Kidney tubule cell (primary cell): ENCODE measurements at regions not wholly inside any gene's neighbourhood (a gene's known extent, or its start where the extent isn't known, plus 50 kb on each side); places are given as distances from the start of the nearest gene placed in this dataset.

ENCODE experiments used
- DNase-seq: peaks from one replicate; pipeline ENCODE4 v3.0.0-alpha.2; 2018; ENCODE audit warnings: low spot score

GRCh38 chr2:191515551-191515950 lies 162.4 kb upstream of the NABP1 start:
- DNase-seq, result no peak

DNA sequence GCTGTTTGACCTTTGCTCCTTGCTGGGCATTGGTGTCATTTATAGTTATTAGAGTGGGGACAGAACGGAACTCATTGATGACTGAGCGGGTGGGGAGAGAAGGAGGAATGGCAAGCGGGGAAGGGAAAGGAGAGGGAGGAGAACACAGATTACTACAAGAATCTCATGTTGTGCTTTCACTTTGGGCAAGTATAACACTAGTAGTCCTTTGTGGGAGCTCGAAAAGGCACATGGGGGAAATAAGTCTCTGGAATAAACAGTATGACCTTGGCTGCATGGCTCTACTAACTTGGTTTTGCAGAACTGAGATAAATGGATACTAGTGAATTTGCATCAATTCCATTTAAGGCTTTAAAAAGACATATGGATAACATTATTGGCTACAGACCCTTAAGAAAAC lies 161.7 kb upstream of the NABP1 start:
- DNase-seq, result no peak

DNA sequence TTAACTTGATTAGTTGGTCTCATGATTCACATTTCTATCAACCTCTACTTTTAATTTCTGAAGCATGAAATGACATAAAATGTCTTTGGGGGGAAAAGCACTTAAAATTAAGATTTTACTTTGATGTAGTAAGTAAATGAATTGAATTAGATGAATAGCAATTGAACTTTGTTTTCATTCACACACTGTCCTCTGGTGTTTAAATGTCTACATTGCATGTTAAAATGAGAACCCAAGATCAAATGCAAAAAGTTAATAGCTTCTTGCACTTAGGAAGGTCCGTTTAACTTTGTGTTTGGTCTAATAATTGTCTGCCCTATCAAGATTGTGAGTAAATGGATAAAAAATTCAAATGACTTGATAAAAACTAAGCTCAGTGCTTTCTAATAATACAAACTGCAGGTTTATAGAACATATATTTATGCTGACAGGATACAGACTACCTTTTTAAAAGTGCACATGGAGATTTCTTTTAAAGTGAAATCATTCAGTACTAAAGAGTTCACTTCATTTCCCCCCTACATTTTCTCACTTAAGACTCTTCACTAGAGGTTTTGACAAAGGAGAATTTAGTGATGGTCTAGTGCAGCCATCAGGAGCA lies 156.2 kb upstream of the NABP1 start:
- peak; percentile 40 for DNase-seq

DNA sequence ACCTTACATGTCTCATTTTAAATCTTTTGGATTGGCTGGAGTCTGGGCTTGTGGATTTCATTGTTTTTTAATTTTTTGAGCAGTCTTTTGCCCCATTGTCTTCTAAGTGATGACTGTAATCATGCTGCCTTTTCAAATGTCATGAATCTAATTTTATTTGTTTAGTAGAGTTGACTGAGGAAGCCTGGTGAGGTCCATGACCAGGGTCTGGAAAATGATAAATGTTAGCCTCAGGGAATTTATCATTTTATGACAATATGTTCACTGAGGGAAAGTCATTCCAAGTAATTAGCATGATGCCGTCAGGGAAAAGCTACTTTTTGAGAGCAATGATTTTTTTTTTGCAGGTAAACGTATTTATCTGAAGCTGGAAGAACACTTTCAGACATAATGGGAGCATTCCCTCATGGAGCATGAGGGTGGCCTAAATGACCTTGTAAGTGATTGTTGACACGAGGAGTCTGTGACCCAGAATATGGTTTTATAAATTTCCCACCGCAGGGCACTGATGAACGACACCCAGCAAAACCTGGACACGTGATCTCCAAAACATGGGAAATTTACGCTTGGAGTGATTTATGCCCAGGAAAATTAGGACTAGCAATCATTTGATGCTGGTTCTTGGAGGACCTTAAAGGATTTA lies 155.3 kb upstream of the NABP1 start:
- DNase-seq, result no peak

DNA sequence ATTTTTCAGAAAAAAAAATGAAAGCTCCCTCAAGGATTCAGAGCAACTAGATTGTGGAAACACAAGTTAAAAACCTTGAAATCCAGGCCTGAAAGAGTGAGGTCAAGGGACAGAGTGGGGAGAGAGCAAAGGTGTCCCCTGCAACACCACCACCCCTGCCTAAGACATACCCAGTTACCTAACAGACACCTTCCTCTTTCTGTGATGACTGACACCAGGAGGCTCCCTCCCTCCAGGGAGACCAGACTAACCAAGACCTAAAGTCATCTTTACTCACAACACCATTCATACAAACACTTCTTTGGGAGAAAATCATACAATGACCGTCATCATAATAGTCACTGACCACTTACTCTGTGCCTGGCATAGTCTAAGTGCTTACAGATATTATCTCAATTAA lies 151.8 kb upstream of the NABP1 start:
- no peak for DNase-seq

DNA sequence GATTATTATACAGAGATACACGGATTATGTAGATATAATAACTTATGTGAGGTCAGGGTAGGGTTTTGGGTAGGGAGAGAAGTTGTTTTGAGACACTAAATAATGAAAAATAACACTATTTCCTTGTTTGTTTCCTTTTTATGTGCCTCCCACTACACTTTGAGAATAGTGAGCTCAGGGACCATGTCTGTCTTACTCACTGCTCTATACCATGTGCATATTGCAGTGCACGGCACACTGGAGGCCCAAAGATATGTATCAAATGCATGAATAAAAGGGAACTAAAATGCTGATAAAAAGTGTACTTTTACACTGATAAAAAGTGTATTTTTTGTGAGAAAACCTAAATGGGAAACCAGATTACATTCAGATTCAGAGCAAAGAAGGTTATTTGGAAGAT lies 151.4 kb upstream of the NABP1 start:
- no peak for DNase-seq

DNA sequence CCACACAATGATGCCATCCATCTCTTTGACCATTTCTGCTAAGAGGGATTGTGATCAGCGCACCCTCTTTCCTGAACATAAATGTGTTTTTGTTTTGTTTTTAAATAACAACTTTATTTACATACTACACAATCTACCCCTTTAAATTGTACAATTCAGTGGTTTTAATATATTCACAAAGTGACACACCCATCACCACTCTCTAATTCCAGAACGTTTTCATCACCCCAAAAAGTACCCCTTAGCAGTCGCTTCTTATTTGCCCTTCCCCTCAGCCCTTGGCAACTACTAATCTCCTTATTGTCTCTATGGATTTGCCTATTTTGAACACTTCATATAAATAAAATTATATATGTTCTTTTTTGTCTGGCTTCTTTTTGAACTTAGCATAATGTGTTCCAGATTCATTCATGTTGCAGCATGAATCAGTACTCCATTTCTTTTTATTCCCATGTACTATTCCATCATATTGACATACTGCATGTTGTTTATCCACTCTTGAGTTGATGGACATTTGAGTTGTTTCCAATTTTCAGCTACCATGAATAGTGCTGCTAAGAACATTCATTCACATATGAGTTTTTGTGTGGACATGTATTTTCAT lies 150.9 kb upstream of the NABP1 start:
- DNase-seq, result no peak

DNA sequence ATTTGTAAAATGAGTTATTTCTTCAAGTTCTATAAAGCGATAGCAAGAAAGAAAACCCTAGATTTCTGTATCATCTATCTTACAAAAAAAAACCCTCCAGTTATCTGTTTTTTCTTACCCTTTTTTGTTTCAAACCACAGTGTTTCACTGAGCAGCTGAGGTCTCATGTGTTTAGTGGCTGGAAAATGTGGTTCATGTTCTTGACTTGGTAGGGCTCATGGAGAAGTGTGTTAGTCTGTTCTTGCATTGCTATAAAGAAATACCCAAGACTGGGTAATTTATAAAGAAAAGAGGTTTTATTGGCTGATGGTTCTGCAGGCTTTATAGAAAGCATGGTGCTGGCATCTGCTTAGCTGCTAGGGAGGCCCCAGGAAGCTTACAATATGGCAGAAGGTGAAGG lies 147.3 kb upstream of the NABP1 start:
- DNase-seq, result no peak

DNA sequence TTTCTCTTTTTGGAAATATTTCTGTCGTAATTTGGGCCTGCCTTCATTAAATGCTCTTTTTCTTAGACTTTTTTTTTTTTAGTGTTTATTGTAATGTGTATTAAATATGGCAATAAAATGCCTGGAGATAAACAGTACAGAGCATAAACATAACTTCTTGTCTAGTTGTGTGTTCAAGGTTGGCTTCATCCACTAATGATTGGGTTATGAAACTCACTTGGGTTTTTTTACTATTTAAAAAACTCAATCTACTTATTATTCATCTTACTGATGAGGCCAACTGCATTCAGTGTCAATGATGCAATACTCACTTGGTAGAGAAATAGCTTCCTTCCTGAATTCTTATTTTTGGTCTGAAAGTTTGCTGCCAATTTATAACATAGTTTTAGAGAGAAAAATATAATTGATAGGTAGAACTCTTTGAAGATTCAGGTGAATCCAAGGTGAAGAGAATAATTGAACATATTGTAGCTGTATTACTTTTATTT lies 144.2 kb upstream of the NABP1 start:
- DNase-seq, result no peak

- DNase-seq, result no peak
Measured at GRCh38 chr2:191537921-191538320, 140.0 kb upstream of the NABP1 start.

DNA sequence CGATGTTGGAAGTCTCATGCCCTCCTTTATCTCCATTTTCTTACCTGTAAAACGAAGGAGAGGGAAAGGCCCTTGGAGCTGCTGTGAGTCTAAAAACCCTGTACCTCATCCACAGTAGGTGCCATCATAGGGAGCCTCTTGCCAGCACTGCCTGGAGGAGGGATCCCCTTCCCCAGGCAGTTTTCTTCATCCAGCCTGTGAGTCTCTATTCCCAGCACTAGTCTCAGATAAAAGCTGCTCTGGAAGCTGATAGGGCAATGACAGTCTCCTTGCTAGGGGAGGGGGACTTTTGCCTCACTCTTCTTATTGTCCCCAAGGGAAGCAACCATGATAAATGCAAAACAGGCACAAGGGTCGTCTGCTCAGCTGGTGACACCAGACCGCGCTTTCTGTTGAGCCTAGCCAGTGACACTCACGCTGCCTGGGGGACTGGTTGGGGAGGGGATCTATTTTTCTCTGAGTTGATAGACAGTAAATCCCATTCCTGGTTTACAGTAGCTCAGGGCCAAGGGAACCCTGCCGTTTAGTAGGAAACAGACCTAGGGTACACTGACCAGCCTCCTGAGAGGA lies 139.5 kb upstream of the NABP1 start:
- DNase-seq, result no peak

- peak; percentile 7 for DNase-seq
Measured at GRCh38 chr2:191539068-191539467, 138.9 kb upstream of the NABP1 start.

DNA sequence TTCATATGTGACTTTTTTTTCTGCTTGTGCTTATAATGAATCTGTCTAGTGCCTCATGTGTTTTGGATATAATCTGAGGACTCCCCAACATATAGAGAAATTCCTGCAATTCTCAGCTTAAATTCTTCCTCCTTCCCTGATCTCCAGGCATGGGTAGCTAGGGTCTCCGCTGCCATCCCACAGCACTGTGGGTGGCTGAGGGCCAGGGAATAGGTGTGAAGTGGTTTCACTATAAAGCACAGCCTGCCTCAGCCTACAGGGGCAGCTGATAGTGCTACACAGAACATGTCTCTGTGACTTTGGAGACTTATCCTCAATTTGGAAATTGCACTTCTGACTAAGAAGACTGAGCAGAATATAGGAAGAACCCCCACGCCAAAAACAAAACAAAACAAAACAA lies 137.3 kb upstream of the NABP1 start:
- no peak for DNase-seq

GRCh38 chr2:191543708-191544107 lies 134.2 kb upstream of the NABP1 start:
- DNase-seq, result no peak

- no peak for DNase-seq
Measured at GRCh38 chr2:191544461-191545062, 133.4 kb upstream of the NABP1 start.

- no peak for DNase-seq
Measured at GRCh38 chr2:191545361-191545760, 132.6 kb upstream of the NABP1 start.

DNA sequence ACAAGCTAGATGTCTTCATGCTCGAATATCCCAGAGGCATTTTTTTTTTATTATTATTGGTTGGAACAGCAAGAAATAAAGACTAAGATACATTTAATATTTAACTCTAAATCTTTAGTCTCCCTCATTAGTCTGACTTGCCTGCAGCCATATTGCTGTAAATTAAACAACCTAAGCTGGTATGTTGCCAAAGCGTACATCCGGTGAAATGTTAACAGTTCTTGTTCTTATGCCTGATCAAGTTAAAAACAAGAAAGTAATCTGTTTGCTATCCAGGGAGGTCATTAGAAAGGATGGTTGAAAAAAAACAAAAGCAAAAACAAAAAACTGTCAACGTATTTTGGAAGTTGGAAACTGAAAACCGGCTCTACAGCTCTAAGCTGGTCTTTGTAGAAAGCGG lies 125.9 kb upstream of the NABP1 start:
- no peak for DNase-seq

DNA sequence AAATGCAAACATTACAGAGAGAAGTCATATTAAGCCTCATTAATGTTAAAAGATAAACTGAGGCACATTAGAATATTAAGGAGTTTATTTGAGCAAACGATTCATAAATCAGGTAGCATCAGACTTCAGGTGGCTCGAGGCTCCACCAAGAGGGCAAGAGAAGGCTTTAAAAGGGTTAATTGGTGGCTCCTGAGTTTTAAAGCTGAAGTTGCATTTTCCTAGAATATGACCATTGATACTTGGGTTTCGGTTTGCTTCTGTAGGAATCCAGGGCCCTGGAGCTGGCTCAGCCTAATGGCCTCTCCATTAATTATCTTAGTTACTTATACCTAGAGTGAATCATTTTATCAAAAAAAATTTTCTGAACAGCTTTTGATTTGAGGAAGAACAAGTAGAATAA lies 123.7 kb upstream of the NABP1 start:
- no peak for DNase-seq

- peak; percentile 83 for DNase-seq
Measured at GRCh38 chr2:191555092-191555742, 122.7 kb upstream of the NABP1 start.

GRCh38 chr2:191556463-191556862 lies 121.5 kb upstream of the NABP1 start:
- DNase-seq, result no peak

- DNase-seq, result no peak
Measured at GRCh38 chr2:191557841-191558240, 120.1 kb upstream of the NABP1 start.

DNA sequence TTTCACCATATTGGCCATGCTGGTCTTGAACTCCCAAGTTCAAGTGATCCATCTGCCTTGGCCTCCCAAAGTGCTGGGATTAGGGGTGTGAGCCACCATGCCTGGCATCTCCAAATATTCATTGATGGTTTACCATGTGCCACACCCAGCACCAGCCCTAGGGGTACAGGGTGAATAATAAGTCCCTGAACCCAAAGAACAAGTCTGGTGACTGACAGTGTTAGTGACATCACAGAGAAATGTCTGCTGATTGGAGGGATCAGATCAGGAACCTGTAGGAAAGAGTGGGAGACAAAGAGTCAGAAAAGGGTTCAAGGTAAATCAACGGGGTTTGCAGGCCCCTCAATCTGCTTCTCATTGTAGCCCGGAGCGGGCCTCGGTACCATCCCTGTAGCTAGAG lies 118.4 kb upstream of the NABP1 start:
- no peak for DNase-seq
